NCI-H82 treated with DMSO at 0.1 percent for 48 hours (cell line): ENCODE measurements at regions not wholly inside any gene's neighbourhood (a gene's known extent, or its start where the extent isn't known, plus 50 kb on each side); places are given as distances from the start of the nearest gene placed in this dataset.
"Not testable (repeated sequence)": the region's sequence is repeated elsewhere in the genome, so short reads cannot be mapped to it uniquely, and the experiment has no call there.

ENCODE experiments used
- DNase-seq: peaks from one replicate; lab custom pipeline; 2025; ENCODE audit not compliant: unreplicated experiment; lab: John Stamatoyannopoulos, UW

DNA sequence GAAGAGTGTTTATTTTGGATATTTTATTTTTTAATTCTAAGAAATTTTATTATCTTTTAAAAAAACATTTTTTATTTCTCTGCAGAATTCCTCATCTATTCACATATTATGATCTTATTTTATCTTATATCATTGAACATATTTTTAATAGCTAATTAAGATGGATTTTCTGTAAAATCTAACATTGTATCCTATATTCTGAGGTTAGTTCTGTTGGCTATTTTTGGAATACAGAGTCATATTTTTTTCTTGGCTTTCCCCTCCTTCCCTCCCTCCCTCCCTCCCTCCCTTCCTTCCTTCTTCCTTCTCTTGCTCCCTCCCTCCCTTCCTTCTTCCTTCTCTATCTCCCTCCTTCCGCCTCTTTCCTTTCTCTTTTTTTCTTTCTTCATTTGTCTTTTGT lies 2326.6 kb upstream of the RAG2 start:
- DNase-seq = no peak

DNA sequence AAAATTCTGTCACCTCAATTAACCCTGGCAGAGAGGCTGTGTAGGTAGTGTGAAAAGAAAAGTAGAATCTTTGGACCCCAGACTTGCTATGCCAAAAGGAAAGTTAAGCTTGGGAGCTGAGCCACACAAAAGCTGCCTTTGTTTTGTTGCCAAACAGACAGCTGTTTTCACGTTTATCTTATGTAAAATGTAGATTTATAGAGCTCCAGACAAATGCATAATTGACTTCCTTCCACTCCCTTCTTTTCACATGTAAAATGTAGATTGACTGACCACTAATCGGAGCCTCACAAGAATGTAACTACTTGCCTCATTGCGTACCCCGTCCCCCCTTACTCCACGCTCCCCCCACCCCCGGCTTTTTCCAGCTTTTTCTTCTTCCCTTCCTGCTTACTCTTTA lies 2302.2 kb upstream of the RAG2 start:
- no peak for DNase-seq

GRCh38 chr11:38894201-38894600 lies 2296.2 kb upstream of the RAG2 start:
- DNase-seq = not testable (repeated sequence)

DNA sequence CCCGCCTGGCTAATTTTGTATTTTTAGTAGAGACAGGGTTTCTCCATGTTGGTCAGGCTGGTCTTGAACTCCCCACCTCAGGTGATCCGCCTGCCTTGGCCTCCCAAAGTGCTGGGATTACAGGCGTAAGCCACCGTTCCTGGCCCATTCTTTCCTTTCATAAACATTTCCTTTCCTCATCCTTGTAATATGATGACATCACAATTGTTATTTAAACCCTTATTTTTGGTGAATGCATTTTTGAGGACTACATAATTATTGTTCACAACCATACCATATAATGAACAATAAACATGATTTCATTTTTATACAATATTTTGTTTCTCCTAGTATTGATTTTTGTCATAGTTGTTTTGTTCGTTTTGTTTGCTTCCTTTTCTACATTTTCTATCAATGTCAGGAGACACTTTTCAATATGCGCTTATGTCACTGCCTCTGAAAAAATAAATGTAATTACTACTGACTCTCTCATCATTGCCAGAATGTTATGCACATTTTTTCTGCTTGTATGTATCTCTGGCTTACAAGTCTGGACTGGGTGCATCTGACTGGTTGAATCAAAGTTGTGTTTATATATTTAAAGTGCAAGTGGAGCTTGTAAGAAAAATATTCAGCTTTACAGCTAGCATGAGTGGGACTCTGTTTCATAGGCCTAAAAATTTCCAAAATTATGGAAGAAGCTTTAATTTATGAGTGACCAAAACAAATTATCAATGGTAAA lies 2286.3 kb upstream of the RAG2 start:
- DNase-seq = no peak

DNA sequence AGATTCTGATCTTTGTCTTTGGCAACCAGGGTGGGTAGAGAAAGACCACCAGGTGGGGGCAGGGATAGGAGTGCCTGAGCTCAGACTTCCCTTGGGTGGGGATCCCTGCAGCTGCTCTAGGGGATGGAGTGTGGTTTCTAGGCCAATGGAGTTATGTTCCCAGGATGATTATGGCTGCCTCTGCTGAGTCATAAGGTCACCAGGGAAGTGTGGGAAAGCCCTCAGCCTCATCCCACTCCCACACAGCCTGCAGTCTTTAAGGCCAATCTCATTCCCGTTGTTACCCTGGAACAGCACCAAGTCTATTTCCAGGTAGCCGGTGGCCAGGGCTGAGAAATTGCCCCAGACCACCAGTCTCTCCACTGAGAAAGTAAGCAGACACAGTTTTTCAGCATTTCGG lies 2269.3 kb upstream of the RAG2 start:
- DNase-seq = no peak

DNA sequence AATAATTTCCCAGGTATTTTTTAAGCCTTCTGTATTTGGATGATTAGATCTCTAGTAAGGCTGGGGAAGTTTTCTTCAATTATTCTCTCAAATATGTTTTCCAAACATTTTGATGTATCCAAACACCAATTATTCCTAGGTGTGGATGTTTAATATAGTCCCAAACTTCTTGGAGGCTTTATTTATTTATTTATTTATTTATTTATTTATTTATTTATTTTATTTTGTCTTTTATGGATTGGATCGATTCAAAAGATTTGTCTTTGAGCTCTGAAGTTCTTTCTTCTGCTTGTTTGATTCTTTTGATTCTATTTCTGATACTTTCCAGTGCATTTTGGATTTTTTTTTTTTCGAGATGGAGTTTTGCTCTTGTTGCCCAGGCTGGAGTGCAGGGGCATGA lies 2267.9 kb upstream of the RAG2 start:
- no peak for DNase-seq

GRCh38 chr11:38842991-38843390 lies 2245.0 kb upstream of the RAG2 start:
- no peak for DNase-seq

DNA sequence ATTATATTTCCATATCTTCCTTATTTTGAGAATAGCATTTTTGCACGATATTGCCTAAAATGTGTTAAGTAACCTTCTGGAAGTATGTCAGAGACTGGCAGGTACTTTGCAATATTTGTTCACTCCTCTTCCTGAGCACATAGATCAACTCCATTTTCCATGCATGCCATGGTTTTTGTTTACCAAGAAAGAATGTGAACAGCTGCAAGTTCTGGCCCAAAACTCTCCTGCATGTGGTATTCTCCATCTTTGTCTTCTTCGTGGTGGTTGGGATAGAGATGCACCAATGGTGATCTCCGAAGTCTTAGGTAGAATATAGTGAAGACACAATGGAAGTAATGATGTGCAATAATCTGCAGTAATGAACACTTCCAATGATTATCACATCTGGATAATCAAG lies 2241.0 kb upstream of the RAG2 start:
- DNase-seq = no peak

DNA sequence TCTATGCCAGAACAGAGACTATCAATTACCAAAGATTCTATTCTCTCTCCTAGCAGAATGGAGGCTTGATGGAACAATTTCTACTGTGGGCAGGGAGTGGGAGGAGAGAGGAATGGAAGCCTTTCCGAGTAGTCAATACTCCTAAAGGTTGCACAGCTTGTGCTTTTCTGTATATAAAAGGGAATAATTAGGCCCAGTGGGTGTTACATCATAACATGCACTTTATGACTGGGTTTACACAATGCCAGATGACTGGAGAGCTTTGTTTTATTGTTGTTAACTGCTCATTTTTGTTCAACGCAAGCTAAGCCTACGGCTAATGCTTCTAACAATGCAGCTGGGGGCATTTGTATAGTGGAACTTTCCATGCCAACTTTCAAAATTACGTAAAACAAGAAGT lies 2237.9 kb upstream of the RAG2 start:
- DNase-seq = no peak

GRCh38 chr11:38824573-38824972 lies 2226.5 kb upstream of the RAG2 start:
- DNase-seq = no peak

GRCh38 chr11:38821786-38822185 lies 2223.8 kb upstream of the RAG2 start:
- not testable (repeated sequence) for DNase-seq

DNA sequence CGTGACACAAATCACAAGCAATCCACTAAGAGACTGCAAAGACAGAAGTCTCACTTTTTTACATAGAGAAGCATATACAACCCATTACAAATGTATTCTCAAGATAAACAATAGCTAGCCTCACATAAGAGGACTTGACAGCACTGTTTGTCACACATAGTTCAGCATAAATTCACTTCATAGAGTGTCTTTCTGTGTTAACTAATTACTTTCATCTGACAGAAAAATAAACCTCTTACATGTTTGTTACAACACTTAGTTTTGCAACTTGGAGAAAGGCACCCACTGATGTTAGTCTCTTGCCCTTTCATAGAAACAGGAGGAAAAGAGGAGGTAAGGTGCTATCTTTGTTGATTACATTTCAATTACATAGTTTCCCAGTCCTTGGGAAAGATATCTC lies 2221.9 kb upstream of the RAG2 start:
- DNase-seq = no peak

DNA sequence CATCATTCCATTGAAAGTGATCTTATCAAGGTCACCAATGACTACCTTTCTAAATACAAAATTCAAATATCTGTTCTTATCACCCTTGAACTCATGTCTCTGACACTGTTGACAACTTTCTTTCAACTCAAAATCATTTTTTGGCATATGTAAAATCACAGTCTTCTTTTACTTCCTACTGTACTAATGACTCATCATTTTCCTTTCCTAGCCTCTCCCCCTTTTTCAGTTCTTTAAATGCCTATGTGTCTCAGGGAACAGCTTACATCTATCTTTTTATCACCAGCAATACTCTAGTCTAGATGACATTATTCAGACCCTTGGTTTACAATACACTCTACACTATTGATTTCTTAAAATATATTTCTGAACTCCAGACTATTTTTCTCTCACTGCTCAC lies 2220.7 kb upstream of the RAG2 start:
- no peak for DNase-seq

- no peak for DNase-seq
These were observed 2216.6 kb upstream of the RAG2 start for GRCh38 chr11:38814670-38815069.

DNA sequence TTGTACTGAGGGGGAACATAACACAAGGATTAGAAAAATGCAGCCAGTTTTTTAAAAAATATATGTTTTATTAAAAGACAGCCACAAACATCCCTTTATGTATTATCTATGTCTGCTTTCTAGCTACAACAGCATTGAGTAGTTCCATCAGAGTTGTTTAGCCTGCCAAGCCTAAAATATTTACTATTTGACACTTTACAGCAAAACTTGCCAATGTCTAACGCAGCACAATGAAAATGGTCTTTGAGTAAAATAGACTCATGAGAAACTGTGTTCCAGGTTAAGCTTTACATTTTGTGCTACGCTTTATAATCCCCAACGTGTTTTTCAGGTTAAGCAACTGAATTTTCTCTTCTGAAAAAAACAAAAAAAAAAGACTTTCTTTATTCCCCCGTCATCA lies 2211.5 kb upstream of the RAG2 start:
- no peak for DNase-seq

DNA sequence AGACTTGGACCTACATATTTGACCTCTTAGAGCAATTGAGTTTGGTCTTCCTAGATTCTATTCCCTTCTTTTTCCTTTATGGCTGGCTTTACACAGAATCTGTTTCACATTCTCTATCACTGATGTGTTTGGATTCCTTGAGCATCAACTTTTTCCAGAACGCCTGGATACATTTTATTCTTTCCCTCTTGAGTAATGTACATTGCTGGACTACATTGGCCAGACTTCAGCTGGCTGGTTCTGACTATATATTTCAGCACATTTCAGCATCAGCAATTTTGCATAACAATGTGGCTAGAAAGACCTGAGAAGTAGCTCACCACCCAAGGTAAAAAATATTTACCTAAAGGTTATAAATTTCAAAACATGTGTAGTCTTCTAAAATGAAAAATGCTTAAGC lies 2198.2 kb upstream of the RAG2 start:
- DNase-seq = no peak

GRCh38 chr11:38795027-38795426 lies 2197.0 kb upstream of the RAG2 start:
- no peak for DNase-seq

DNA sequence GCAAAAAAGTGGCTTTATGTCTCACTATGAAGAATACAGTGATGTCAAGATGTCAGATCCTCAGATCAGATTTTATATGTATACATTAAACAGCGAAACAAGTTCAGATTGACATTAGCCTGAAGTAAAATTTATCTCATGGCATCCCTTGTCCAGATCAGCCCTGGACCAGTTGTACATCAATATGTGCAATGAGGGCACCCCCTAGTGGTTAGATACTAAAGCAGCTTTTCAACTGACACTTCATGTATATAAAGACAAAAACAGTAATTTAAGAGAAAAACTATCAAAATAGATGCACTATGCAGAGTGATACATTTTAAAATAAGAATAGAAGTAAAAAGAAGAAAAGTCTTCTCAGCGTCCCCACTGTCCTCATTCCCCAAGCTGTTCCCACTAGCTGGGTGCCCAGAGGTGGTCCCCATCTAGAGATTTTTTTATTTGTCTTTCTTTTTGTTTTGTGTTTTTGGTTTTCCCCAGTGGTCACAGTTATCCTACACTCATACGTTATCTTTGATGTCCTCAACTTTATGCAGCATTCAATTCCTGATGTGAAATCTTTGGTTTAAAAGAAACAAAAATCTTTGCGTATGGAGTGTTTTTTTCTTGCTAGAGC lies 2193.4 kb upstream of the RAG2 start:
- DNase-seq = peak; percentile 18

GRCh38 chr11:38788561-38788960 lies 2190.5 kb upstream of the RAG2 start:
- DNase-seq = no peak

GRCh38 chr11:38784164-38784563 lies 2186.1 kb upstream of the RAG2 start:
- DNase-seq = no peak

- no peak for DNase-seq
These were observed 2168.8 kb upstream of the RAG2 start for GRCh38 chr11:38766796-38767195.

DNA sequence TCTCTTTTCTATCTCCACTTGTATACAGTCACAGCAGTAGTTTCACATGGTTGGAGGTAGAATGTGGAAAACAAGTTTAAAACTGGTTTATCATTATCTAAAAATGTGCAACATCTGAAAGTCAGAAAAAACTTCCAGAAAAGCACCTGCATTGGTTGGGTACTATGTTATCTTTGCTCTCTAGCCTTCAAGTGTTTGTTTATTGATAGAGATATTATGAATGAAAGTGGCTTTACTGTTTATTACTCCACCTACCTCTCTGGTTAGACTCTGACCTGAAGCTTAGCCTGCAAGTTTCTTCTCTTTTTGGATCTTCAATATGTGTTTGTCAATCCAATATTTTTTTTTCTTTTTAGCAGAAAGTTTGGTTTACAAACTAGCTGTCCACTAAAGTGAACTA lies 2161.4 kb upstream of the RAG2 start:
- DNase-seq = no peak

- no peak for DNase-seq
These were observed 2158.5 kb upstream of the RAG2 start for GRCh38 chr11:38756537-38756936.
